CD4-positive, alpha-beta T cell (primary cell): ENCODE measurements at regions not wholly inside any gene's neighbourhood (a gene's known extent, or its start where the extent isn't known, plus 50 kb on each side); places are given as distances from the start of the nearest gene placed in this dataset.

Experiments
- ATAC-seq: fragments of 200-7000 bp; cut with Tn5 transposase; one replicate; pipeline ENCODE4 v1.10.0; 2022; ENCODE audit warnings: mild to moderate bottlenecking; ENCODE audit not compliant: poor library complexity
- CTCF ChIA-PET: fragments of 350-600 bp; sonication (Branson Sonifier 250); formaldehyde crosslinking; loops from one replicate; lab custom pipeline; 2021; ENCODE audit warnings: antibody characterized with exemption, inconsistent platforms; lab: Charles Lee
- POLR2A ChIA-PET: fragments of 350-600 bp; sonication (Branson Sonifier 250); formaldehyde crosslinking; loops from one replicate; lab custom pipeline; 2021; ENCODE audit warnings: antibody characterized with exemption, inconsistent platforms; lab: Charles Lee
- DNase-seq, 14 experiments: peaks; one replicate each; pipeline ENCODE4 v3.0.0-alpha.2; 2013 to 2020; ENCODE audit warnings: mixed read lengths in 2 of 14
- H3K27ac ChIP-seq, 2 donors: one replicate each; pipeline versions ENCODE4 v1.5.1 to v1.7.0; 2013; ENCODE audit warnings: low read length in 2 of 2, low read depth in 1 of 2, mild to moderate bottlenecking in 1 of 2
- H3K27me3 ChIP-seq, 2 experiments: 1 replicate in 1 of 2; 2 replicates in 1 of 2; pipeline versions ENCODE4 v1.6.1 to v1.7.0; 2013; ENCODE audit warnings: low read length in 2 of 2, control low read depth in 1 of 2, mild to moderate bottlenecking in 1 of 2, moderate library complexity in 1 of 2; ENCODE audit not compliant: insufficient read depth in 2 of 2, control insufficient read depth in 1 of 2
- H3K36me3 ChIP-seq: one replicate; pipeline ENCODE4 v1.6.1; 2013; ENCODE audit warnings: low read length, control low read depth; ENCODE audit not compliant: insufficient read depth
- H3K4me1 ChIP-seq: one replicate; pipeline ENCODE4 v1.6.1; 2013; ENCODE audit warnings: low read length, control low read depth; ENCODE audit not compliant: insufficient read depth
- H3K4me3 ChIP-seq: one replicate; pipeline ENCODE4 v1.5.1; 2013; ENCODE audit warnings: mild to moderate bottlenecking, low read length, moderate library complexity
- H3K9me3 ChIP-seq, 2 experiments: 1 replicate in 1 of 2; 2 replicates in 1 of 2; pipeline versions ENCODE4 v1.6.1 to v1.7.0; 2013; ENCODE audit warnings: low read length in 2 of 2, mild to moderate bottlenecking in 2 of 2, control low read depth in 1 of 2, moderate library complexity in 1 of 2; ENCODE audit not compliant: control insufficient read depth in 1 of 2, insufficient read depth in 1 of 2
- H3K27ac Mint-ChIP-seq: one replicate; pipeline ENCODE4 v1.8.0; 2020; ENCODE audit warnings: mixed read lengths
- H3K27me3 Mint-ChIP-seq: one replicate; pipeline ENCODE4 v1.8.0; 2021; ENCODE audit warnings: mixed read lengths
- H3K36me3 Mint-ChIP-seq: one replicate; pipeline ENCODE4 v1.8.0; 2021; ENCODE audit warnings: low read depth, mixed read lengths
- H3K4me1 Mint-ChIP-seq: one replicate; pipeline ENCODE4 v1.8.0; 2021; ENCODE audit warnings: low read depth, mixed read lengths
- H3K4me3 Mint-ChIP-seq: one replicate; pipeline ENCODE4 v1.8.0; 2020; ENCODE audit warnings: mild to moderate bottlenecking, mixed read lengths
- H3K9me3 Mint-ChIP-seq: one replicate; pipeline ENCODE4 v1.8.0; 2020; ENCODE audit warnings: mixed read lengths
- CTCF ChIP-seq: fragments of 200-600 bp; IDR thresholded peaks from one replicate; pipeline ENCODE4 v1.8.0; 2022; ENCODE audit warnings: antibody characterized with exemption, mild to moderate bottlenecking
- intact Hi-C, 2 experiments: fragments of 100-400 bp; cut with DNase I in 1 of 2; cut with micrococcal nuclease in 1 of 2; formaldehyde crosslinking; loops; one replicate each; pipeline versions ENCODE4 v1.15.1 to v1.9.0; 2023 to 2025; cut with DNase I, micrococcal nuclease

GRCh38 chr5:2219149-2219776 is 336.5 kb upstream of the IRX4 start:
- H3K4me1 ChIP-seq = no peaks in the 10 kb centered on the region
- H3K36me3 ChIP-seq = no peaks in the 10 kb centered on the region
- no peaks in the 10 kb centered on the region for H3K27me3 ChIP-seq
- ATAC-seq (no peak), DNase-seq (no peak)
- TF ChIP-seq CTCF = no peak
- no peak overlapping the region for H3K27ac ChIP-seq
- CTCF ChIA-PET = no interaction called here
- Mint-ChIP-seq H3K27me3 (peaks cover 5% of the 10 kb centered on the region), H3K36me3 (no peaks in the 10 kb centered on the region), H3K4me1 (no peaks in the 10 kb centered on the region), H3K4me3 (no peak overlapping the region), H3K27ac (no peak overlapping the region), H3K9me3 (peaks cover 2% of the 10 kb centered on the region)
- peaks cover 0 to 14% of the 10 kb centered on the region in 2 experiments for H3K9me3 ChIP-seq
- POLR2A ChIA-PET = no interaction called here
- no peak overlapping the region for H3K4me3 ChIP-seq
- intact Hi-C loops = no loop called here

- H3K4me3 Mint-ChIP-seq = no peak overlapping the region
- no peaks in the 10 kb centered on the region for H3K36me3 Mint-ChIP-seq
- H3K27ac ChIP-seq = no peak overlapping the region
- H3K4me1 Mint-ChIP-seq = no peaks in the 10 kb centered on the region
- H3K9me3 ChIP-seq = peaks cover 0 to 10% of the 10 kb centered on the region in 2 experiments
- no peaks in the 10 kb centered on the region for H3K27me3 ChIP-seq
- peaks cover 5% of the 10 kb centered on the region for H3K27me3 Mint-ChIP-seq
- no peak overlapping the region for H3K27ac Mint-ChIP-seq
- H3K36me3 ChIP-seq = no peaks in the 10 kb centered on the region
- peaks cover 2% of the 10 kb centered on the region for H3K9me3 Mint-ChIP-seq
- no peak for DNase-seq
- POLR2A ChIA-PET = no interaction called here
- intact Hi-C loops = no loop called here
- no peak overlapping the region for H3K4me3 ChIP-seq
- no peak for ATAC-seq
- H3K4me1 ChIP-seq = no peaks in the 10 kb centered on the region
- CTCF ChIA-PET = no interaction called here
- no peak for TF ChIP-seq CTCF
Measured at GRCh38 chr5:2217219-2217618, 334.5 kb upstream of the IRX4 start.

GRCh38 chr5:2214910-2215590 is 332.3 kb upstream of the IRX4 start:
- ChIA-PET CTCF (no interaction called here), POLR2A (no interaction called here)

More at GRCh38 chr5:2214910-2215590, 332.3 kb upstream of the IRX4 start:
- Histone ChIP-seq H3K4me3 (no peak overlapping the region), H3K9me3 (no peaks in the 10 kb centered on the region), H3K27ac (no peak overlapping the region), H3K27me3 (no peaks in the 10 kb centered on the region), H3K36me3 (no peaks in the 10 kb centered on the region), H3K4me1 (no peaks in the 10 kb centered on the region)
- Mint-ChIP-seq H3K27me3 (peaks cover 5% of the 10 kb centered on the region), H3K4me3 (no peak overlapping the region), H3K4me1 (no peaks in the 10 kb centered on the region), H3K36me3 (no peaks in the 10 kb centered on the region), H3K9me3 (peaks cover 2% of the 10 kb centered on the region), H3K27ac (no peak overlapping the region)
- no peak for TF ChIP-seq CTCF
- no peak for DNase-seq
- intact Hi-C loops = no loop called here
- no peak for ATAC-seq
